Skin epidermis (tissue), 12 donors: ENCODE measurements at regions not wholly inside any gene's neighbourhood (a gene's known extent, or its start where the extent isn't known, plus 50 kb on each side); places are given as distances from the start of the nearest gene placed in this dataset.

Experiments
- H3K27ac ChIP-seq, 21 experiments: fragments of 200-600 bp; sonication (generic) in 11 of 21; one replicate each; pipeline ENCODE4 v1.5.0; 2020; ENCODE audit warnings: mild to moderate bottlenecking in 3 of 21, inconsistent platforms in 2 of 21, moderate library complexity in 2 of 21
- H3K4me3 ChIP-seq, 7 experiments: fragments of 200-600 bp; sonication (generic) in 2 of 7; one replicate each; pipeline ENCODE4 v1.5.0; 2020; ENCODE audit warnings: inconsistent platforms in 2 of 7, mild to moderate bottlenecking in 2 of 7, moderate library complexity in 1 of 7

GRCh38 chr16:73793260-73793659, 503.4 kb upstream of the PSMD7 start:
- H3K27ac ChIP-seq, result no peak overlapping the region
- H3K4me3 ChIP-seq, result no peak overlapping the region

- no peak overlapping the region for H3K4me3 ChIP-seq
- H3K27ac ChIP-seq, result no peak overlapping the region
Observed at GRCh38 chr16:73792199-73793020, 504.2 kb upstream of the PSMD7 start.

- no peak overlapping the region for H3K27ac ChIP-seq
- no peak overlapping the region for H3K4me3 ChIP-seq
Observed at GRCh38 chr16:73781297-73781696, 515.3 kb upstream of the PSMD7 start.

- Histone ChIP-seq H3K4me3 (no peak overlapping the region), H3K27ac (no peak overlapping the region)
Observed at GRCh38 chr16:73778887-73779286, 517.7 kb upstream of the PSMD7 start.

GRCh38 chr16:73775841-73776388, 520.7 kb upstream of the PSMD7 start:
- H3K27ac ChIP-seq, result no peak overlapping the region
- no peak overlapping the region for H3K4me3 ChIP-seq

- Histone ChIP-seq H3K4me3 (no peak overlapping the region), H3K27ac (no peak overlapping the region)
Observed at GRCh38 chr16:73771196-73772064, 525.2 kb upstream of the PSMD7 start.

- H3K4me3 ChIP-seq, result no peak overlapping the region
- no peak overlapping the region for H3K27ac ChIP-seq
Observed at GRCh38 chr16:73768786-73769203, 527.8 kb upstream of the PSMD7 start.

GRCh38 chr16:73764321-73764720, 532.3 kb upstream of the PSMD7 start:
- Histone ChIP-seq H3K27ac (no peak overlapping the region), H3K4me3 (no peak overlapping the region)

- no peak overlapping the region for H3K4me3 ChIP-seq
- no peak overlapping the region for H3K27ac ChIP-seq
Observed at GRCh38 chr16:73756289-73757178, 540.1 kb upstream of the PSMD7 start.

GRCh38 chr16:73753931-73754330, 542.7 kb upstream of the PSMD7 start:
- H3K27ac ChIP-seq, result no peak overlapping the region
- H3K4me3 ChIP-seq, result no peak overlapping the region

GRCh38 chr16:73750639-73751038, 546.0 kb upstream of the PSMD7 start:
- H3K27ac ChIP-seq, result no peak overlapping the region

GRCh38 chr16:73747328-73747727, 549.3 kb upstream of the PSMD7 start:
- H3K27ac ChIP-seq, result no peak overlapping the region

More at GRCh38 chr16:73750639-73751038, 546.0 kb upstream of the PSMD7 start:
- H3K4me3 ChIP-seq, result no peak overlapping the region

GRCh38 chr16:73746554-73746953, 550.1 kb upstream of the PSMD7 start:
- no peak overlapping the region for H3K4me3 ChIP-seq
- no peak overlapping the region for H3K27ac ChIP-seq

More at GRCh38 chr16:73747328-73747727, 549.3 kb upstream of the PSMD7 start:
- H3K4me3 ChIP-seq, result no peak overlapping the region

GRCh38 chr16:73743665-73744496, 552.7 kb upstream of the PSMD7 start:
- Histone ChIP-seq H3K4me3 (no peak overlapping the region), H3K27ac (no peak overlapping the region)

GRCh38 chr16:73739049-73739769, 557.4 kb upstream of the PSMD7 start:
- Histone ChIP-seq H3K4me3 (no peak overlapping the region), H3K27ac (no peak overlapping the region)

GRCh38 chr16:73738266-73738665, 558.3 kb upstream of the PSMD7 start:
- Histone ChIP-seq H3K27ac (no peak overlapping the region), H3K4me3 (no peak overlapping the region)

- no peak overlapping the region for H3K4me3 ChIP-seq
Observed at GRCh38 chr16:73737637-73738036, 559.0 kb upstream of the PSMD7 start.

GRCh38 chr16:73735954-73736353, 560.7 kb upstream of the PSMD7 start:
- Histone ChIP-seq H3K4me3 (no peak overlapping the region), H3K27ac (no peak overlapping the region)

More at GRCh38 chr16:73737637-73738036, 559.0 kb upstream of the PSMD7 start:
- H3K27ac ChIP-seq, result no peak overlapping the region
